ENCODE measurements at regions not wholly inside any gene's neighbourhood (a gene's known extent, or its start where the extent isn't known, plus 50 kb on each side); places are given as distances from the start of the nearest gene placed in this dataset.

DNA sequence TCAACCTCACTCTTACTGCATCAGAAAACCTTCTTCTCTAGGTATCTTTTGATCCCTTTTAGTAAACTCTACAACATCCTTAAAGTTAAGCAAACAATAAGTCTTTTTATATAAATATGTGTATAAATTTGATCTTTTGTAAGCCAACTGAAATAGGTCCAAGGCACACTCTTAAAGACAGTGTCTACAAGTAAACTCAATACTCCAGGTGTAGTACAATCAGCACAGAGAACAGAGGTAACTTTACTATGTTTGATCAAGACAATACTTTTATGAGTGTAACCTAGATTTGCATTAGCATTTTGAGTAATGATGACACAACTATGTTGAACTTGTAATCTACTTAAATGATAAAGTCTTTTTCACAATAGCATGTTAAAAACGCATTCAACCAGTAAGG, 593.1 kb upstream of the CHAC2 start:
- Histone ChIP-seq H3K27ac (ENCODE audit: insufficient read depth, low read length, poor library complexity, severe bottlenecking) (no peak overlapping the region), H3K36me3 (ENCODE audit: control insufficient read depth, insufficient read depth, low read length) (no peaks in the 10 kb centered on the region), H3K9me3 (ENCODE audit: control insufficient read depth, low read length) (no peaks in the 10 kb centered on the region), H3K27me3 (replicated peaks; ENCODE audit: control insufficient read depth, insufficient read depth, low read length, poor library complexity, severe bottlenecking) (no peaks in the 10 kb centered on the region), H3K4me3 (ENCODE audit: insufficient read depth, low read depth, low read length, poor library complexity, severe bottlenecking) (no peak overlapping the region), H3K4me1 (ENCODE audit: control insufficient read depth, insufficient read depth, low read length, poor library complexity, severe bottlenecking) (no peaks in the 10 kb centered on the region)
- DNase-seq, result no peak

DNA sequence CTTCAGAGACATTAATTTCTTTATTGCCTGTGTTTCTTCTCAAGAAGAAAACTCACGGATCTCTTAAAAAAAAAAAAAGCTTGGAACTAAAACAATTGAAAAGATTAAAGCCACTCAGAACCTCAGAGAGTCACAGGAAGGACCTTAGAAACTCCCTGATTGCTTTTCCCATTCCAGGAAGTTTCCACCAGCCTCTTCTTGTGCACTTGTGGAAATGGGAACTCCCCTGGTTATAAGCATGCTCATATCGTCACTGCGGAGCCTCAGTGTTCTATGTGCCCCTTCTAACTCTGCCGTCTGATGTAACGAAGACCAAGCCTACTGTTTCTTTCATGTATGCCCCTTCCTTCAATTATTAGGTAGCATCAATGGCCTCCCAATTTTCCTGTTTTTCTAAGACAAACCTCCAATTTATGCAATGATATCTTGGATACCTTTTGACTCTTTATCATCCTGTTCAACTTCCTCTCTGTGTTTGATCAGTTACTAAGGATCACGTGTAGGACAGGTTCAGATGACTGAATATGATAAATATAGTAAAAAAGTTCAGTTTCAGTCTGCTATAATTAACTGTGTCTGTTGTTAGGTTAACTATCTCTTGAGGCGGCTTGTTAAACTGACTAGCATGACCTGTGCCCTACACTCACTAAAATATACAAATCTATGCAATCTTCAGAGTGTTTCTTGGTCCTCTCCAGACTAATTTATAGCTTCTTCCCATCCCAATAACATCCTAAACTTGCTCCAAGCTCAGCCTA, 593.7 kb upstream of the CHAC2 start:
- no peak overlapping the region for H3K27ac ChIP-seq (ENCODE audit: insufficient read depth, low read length, poor library complexity, severe bottlenecking)
- H3K9me3 ChIP-seq (ENCODE audit: control insufficient read depth, low read length), result no peaks in the 10 kb centered on the region
- no peaks in the 10 kb centered on the region for H3K4me1 ChIP-seq (ENCODE audit: control insufficient read depth, insufficient read depth, low read length, poor library complexity, severe bottlenecking)
- H3K36me3 ChIP-seq (ENCODE audit: control insufficient read depth, insufficient read depth, low read length), result no peaks in the 10 kb centered on the region
- no peaks in the 10 kb centered on the region for H3K27me3 ChIP-seq (replicated peaks; ENCODE audit: control insufficient read depth, insufficient read depth, low read length, poor library complexity, severe bottlenecking)
- H3K4me3 ChIP-seq (ENCODE audit: insufficient read depth, low read depth, low read length, poor library complexity, severe bottlenecking), result no peak overlapping the region
- no peak for DNase-seq

DNA sequence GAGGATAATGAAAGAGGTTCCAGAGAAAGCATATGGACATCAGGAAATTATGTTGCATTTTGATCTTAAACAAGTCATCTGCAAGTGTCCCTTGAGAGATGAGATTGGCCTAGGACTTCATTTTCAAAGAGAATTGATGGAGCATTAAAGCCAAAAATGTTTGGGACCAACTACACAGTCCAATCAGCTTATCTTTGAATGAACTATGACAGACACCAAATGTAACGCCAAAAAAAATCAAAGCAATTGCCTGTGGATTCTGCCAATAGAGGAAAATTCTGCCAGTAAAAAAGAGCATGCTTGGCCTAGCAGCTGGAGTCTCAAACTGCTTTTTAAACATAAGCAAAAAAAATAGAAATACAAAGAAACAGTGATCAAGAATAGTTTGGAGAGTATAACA, 594.5 kb upstream of the CHAC2 start:
- DNase-seq, result no peak
- H3K4me3 ChIP-seq (ENCODE audit: insufficient read depth, low read depth, low read length, poor library complexity, severe bottlenecking), result no peak overlapping the region
- no peaks in the 10 kb centered on the region for H3K9me3 ChIP-seq (ENCODE audit: control insufficient read depth, low read length)
- H3K27ac ChIP-seq (ENCODE audit: insufficient read depth, low read length, poor library complexity, severe bottlenecking), result no peak overlapping the region
- no peaks in the 10 kb centered on the region for H3K4me1 ChIP-seq (ENCODE audit: control insufficient read depth, insufficient read depth, low read length, poor library complexity, severe bottlenecking)
- no peaks in the 10 kb centered on the region for H3K27me3 ChIP-seq (replicated peaks; ENCODE audit: control insufficient read depth, insufficient read depth, low read length, poor library complexity, severe bottlenecking)
- no peaks in the 10 kb centered on the region for H3K36me3 ChIP-seq (ENCODE audit: control insufficient read depth, insufficient read depth, low read length)

DNA sequence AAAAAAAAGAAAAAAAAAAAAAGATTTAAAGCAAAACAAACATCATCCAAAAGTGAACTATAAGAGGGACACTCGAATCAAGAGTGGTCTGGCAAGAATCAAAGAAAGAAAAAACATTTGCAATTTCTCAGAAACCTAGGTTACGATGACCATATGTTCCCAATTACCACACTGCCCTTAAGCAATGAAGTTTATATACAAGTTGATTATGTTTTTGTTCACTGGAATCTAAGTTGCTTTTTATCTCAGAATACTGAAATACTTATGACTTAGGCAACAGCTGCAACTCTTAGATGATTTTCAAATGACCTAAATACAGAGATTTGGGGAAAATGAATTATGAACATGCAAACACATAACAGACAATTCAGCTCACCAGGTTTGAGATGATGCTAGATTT, 597.1 kb upstream of the CHAC2 start:
- H3K36me3 ChIP-seq (ENCODE audit: control insufficient read depth, insufficient read depth, low read length), result no peaks in the 10 kb centered on the region
- H3K4me3 ChIP-seq (ENCODE audit: insufficient read depth, low read depth, low read length, poor library complexity, severe bottlenecking), result no peak overlapping the region
- H3K9me3 ChIP-seq (ENCODE audit: control insufficient read depth, low read length), result no peaks in the 10 kb centered on the region
- no peaks in the 10 kb centered on the region for H3K27me3 ChIP-seq (replicated peaks; ENCODE audit: control insufficient read depth, insufficient read depth, low read length, poor library complexity, severe bottlenecking)
- DNase-seq, result no peak
- no peak overlapping the region for H3K27ac ChIP-seq (ENCODE audit: insufficient read depth, low read length, poor library complexity, severe bottlenecking)
- no peaks in the 10 kb centered on the region for H3K4me1 ChIP-seq (ENCODE audit: control insufficient read depth, insufficient read depth, low read length, poor library complexity, severe bottlenecking)

DNA sequence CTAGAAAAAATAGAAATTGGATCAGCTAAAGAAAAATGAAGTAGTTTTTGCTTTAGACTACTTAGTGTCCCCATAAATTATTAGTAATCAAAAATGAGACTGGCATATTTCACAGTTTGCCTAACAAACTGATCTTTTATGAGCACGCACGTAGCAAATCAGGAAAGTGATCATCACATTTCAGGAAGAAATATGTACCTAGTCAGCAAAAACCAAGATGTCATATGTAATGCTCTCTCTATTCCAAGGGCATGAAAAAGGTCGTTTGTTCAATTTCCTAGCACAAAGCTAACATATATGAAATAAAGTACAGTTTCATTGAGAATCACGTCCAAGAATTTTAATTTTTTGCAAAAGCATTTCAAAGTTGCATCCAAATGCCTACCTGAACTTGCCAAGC, 600.4 kb upstream of the CHAC2 start:
- DNase-seq, result no peak
- Histone ChIP-seq H3K27me3 (replicated peaks; ENCODE audit: control insufficient read depth, insufficient read depth, low read length, poor library complexity, severe bottlenecking) (no peaks in the 10 kb centered on the region), H3K27ac (ENCODE audit: insufficient read depth, low read length, poor library complexity, severe bottlenecking) (no peak overlapping the region), H3K4me1 (ENCODE audit: control insufficient read depth, insufficient read depth, low read length, poor library complexity, severe bottlenecking) (no peaks in the 10 kb centered on the region), H3K4me3 (ENCODE audit: insufficient read depth, low read depth, low read length, poor library complexity, severe bottlenecking) (no peak overlapping the region), H3K9me3 (ENCODE audit: control insufficient read depth, low read length) (no peaks in the 10 kb centered on the region), H3K36me3 (ENCODE audit: control insufficient read depth, insufficient read depth, low read length) (no peaks in the 10 kb centered on the region)

DNA sequence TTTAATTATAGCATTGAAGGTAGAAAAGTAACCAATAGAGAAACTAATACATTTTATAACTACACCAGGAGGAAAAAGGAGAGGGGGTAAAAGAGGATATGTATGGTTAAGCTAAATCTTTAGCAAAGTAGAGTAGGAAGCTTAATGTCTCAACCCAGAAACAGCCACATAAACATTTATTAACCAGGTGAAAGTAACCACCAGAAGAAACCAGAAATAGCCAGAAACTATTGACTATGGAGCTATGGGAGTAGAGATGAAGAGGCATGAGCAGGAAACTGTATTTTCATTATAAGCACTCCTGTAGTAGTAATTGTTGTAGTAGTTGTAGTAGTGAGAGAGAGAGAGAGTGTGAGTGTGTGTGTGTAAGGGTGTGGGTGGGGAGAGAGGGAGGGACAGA, 617.5 kb upstream of the CHAC2 start:
- DNase-seq, result no peak
- Histone ChIP-seq H3K27ac (ENCODE audit: insufficient read depth, low read length, poor library complexity, severe bottlenecking) (no peak overlapping the region), H3K9me3 (ENCODE audit: control insufficient read depth, low read length) (no peaks in the 10 kb centered on the region), H3K4me1 (ENCODE audit: control insufficient read depth, insufficient read depth, low read length, poor library complexity, severe bottlenecking) (no peaks in the 10 kb centered on the region), H3K4me3 (ENCODE audit: insufficient read depth, low read depth, low read length, poor library complexity, severe bottlenecking) (no peak overlapping the region), H3K27me3 (replicated peaks; ENCODE audit: control insufficient read depth, insufficient read depth, low read length, poor library complexity, severe bottlenecking) (no peaks in the 10 kb centered on the region), H3K36me3 (ENCODE audit: control insufficient read depth, insufficient read depth, low read length) (no peaks in the 10 kb centered on the region)

DNA sequence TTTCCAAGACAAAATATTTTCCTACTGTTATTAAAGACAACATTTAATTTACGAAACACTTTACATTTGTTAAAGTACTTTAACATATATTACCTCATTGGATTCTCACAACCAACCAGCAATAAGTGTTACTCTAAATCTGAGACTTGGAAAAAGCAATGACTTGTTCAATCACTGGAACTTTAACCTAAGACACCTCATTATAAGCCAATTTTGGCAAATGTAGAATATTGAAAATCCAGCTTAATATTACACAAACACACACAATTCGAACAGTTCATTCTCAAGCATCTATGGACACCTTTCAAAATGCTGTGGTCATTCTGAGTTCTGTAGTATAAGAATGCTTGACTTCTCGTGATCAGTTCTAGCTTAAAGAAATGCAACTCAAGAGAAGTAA, 619.4 kb upstream of the CHAC2 start:
- Histone ChIP-seq H3K36me3 (ENCODE audit: control insufficient read depth, insufficient read depth, low read length) (no peaks in the 10 kb centered on the region), H3K27ac (ENCODE audit: insufficient read depth, low read length, poor library complexity, severe bottlenecking) (no peak overlapping the region), H3K4me1 (ENCODE audit: control insufficient read depth, insufficient read depth, low read length, poor library complexity, severe bottlenecking) (no peaks in the 10 kb centered on the region), H3K27me3 (replicated peaks; ENCODE audit: control insufficient read depth, insufficient read depth, low read length, poor library complexity, severe bottlenecking) (no peaks in the 10 kb centered on the region), H3K9me3 (ENCODE audit: control insufficient read depth, low read length) (no peaks in the 10 kb centered on the region), H3K4me3 (ENCODE audit: insufficient read depth, low read depth, low read length, poor library complexity, severe bottlenecking) (no peak overlapping the region)
- DNase-seq, result no peak

DNA sequence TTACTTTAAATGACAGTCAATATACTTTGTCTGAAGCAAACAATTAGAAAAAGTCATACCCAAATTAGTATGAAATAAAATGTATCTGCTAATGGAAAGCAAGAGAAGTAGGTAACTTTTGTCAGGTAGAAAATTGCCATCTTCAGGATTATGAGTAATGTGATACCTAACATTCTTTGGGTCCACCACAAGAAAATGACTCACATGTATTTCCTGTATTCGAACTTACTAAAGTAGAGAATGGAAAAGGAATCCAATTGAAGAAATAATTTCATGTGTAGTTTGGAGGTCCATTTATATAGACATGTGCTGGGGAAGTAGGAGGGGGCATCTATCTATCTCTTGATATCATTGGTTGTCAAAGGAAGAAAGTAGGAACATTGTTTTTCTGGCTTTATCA, 636.2 kb upstream of the CHAC2 start:
- Histone ChIP-seq H3K4me3 (ENCODE audit: insufficient read depth, low read depth, low read length, poor library complexity, severe bottlenecking) (no peak overlapping the region), H3K27me3 (replicated peaks; ENCODE audit: control insufficient read depth, insufficient read depth, low read length, poor library complexity, severe bottlenecking) (no peaks in the 10 kb centered on the region), H3K9me3 (ENCODE audit: control insufficient read depth, low read length) (no peaks in the 10 kb centered on the region), H3K4me1 (ENCODE audit: control insufficient read depth, insufficient read depth, low read length, poor library complexity, severe bottlenecking) (no peaks in the 10 kb centered on the region), H3K27ac (ENCODE audit: insufficient read depth, low read length, poor library complexity, severe bottlenecking) (no peak overlapping the region), H3K36me3 (ENCODE audit: control insufficient read depth, insufficient read depth, low read length) (no peaks in the 10 kb centered on the region)
- no peak for DNase-seq

DNA sequence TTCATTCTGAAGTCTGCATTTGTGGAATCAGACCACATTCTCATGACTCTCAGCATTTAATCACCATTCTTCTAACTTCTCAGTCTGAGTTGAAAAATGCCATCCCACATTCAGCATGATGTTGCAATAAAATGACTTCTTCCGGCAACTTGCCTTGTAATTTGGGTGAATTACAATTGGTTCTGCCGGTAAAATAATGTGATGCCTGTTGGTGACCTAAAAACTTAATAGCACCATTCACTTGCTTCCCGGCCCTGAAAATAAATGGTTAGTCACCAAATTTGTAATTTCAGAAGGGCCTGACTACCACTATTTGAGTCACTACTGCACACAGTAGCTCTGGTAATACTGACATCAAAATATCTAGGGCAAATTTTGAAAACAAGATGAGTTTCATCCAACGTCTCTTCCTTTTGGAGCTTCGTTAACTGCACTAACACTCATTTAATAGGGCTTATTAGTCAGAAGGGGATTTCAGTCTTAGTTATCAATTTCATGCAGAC, 637.1 kb upstream of the CHAC2 start:
- no peak for DNase-seq
- Histone ChIP-seq H3K4me1 (ENCODE audit: control insufficient read depth, insufficient read depth, low read length, poor library complexity, severe bottlenecking) (no peaks in the 10 kb centered on the region), H3K27ac (ENCODE audit: insufficient read depth, low read length, poor library complexity, severe bottlenecking) (no peak overlapping the region), H3K9me3 (ENCODE audit: control insufficient read depth, low read length) (no peaks in the 10 kb centered on the region), H3K36me3 (ENCODE audit: control insufficient read depth, insufficient read depth, low read length) (no peaks in the 10 kb centered on the region), H3K27me3 (replicated peaks; ENCODE audit: control insufficient read depth, insufficient read depth, low read length, poor library complexity, severe bottlenecking) (no peaks in the 10 kb centered on the region), H3K4me3 (ENCODE audit: insufficient read depth, low read depth, low read length, poor library complexity, severe bottlenecking) (no peak overlapping the region)

DNA sequence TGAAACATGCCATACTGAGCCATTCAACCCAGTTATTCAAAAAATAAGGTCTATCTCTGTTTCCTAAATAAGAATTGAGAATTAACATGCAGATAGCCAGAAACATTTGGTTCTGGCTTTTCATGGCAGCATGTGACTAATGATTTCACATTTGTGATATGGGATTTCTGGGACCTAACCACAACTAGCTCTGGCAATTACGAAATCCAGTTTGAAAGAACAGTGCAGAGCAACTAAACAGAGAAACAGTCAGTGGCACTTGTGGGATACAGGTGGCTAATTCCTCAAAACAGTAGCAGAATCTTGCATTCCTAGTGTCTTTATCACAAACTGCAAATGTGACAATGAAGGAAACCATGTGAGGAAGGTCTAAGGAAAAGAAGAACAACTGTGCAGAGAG, 637.8 kb upstream of the CHAC2 start:
- Histone ChIP-seq H3K36me3 (ENCODE audit: control insufficient read depth, insufficient read depth, low read length) (no peaks in the 10 kb centered on the region), H3K4me1 (ENCODE audit: control insufficient read depth, insufficient read depth, low read length, poor library complexity, severe bottlenecking) (no peaks in the 10 kb centered on the region), H3K27ac (ENCODE audit: insufficient read depth, low read length, poor library complexity, severe bottlenecking) (no peak overlapping the region), H3K4me3 (ENCODE audit: insufficient read depth, low read depth, low read length, poor library complexity, severe bottlenecking) (no peak overlapping the region), H3K27me3 (replicated peaks; ENCODE audit: control insufficient read depth, insufficient read depth, low read length, poor library complexity, severe bottlenecking) (no peaks in the 10 kb centered on the region), H3K9me3 (ENCODE audit: control insufficient read depth, low read length) (no peaks in the 10 kb centered on the region)
- DNase-seq, result no peak

Data from effector memory CD4-positive, alpha-beta T cell (primary cell).